ENCODE measurements at regions not wholly inside any gene's neighbourhood (a gene's known extent, or its start where the extent isn't known, plus 50 kb on each side); places are given as distances from the start of the nearest gene placed in this dataset.

DNA sequence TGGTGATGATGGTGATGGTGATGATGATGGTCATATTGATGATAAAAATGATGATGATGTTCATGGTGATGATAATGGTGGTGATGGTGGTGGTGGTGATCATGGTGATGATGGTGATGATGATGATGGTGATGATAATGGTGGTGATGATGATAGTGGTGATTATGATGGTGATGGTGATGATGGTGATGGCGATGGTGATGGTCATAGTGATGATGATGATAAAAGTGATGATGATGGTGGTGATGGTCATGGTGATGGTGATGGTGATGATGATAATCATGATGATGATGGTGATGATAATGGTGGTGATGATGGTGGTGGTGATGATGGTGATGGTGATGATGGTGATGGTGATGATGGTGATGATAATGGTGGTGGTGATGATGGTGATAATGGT lies 478.7 kb downstream of the TYW1 start:
- no peaks in the 10 kb centered on the region for H3K9me3 ChIP-seq (ENCODE audit: insufficient read depth, low read length, severe bottlenecking)
- no peaks in the 10 kb centered on the region for H3K4me1 ChIP-seq (ENCODE audit: insufficient read depth, low read length)
- DNase-seq (no peak), ATAC-seq (ENCODE audit: insufficient read depth, low read depth) (no peak)
- H3K79me2 ChIP-seq (ENCODE audit: insufficient read depth, low read length): no peaks in the 10 kb centered on the region
- no peak overlapping the region for H3K4me2 ChIP-seq (ENCODE audit: insufficient read depth, low read length)
- no peak for TF ChIP-seq EZH2 (IDR thresholded peaks at IDR 0.05; ENCODE audit: borderline replicate concordance, low read depth, low read length, severe bottlenecking)
- TF ChIP-seq CTCF (IDR thresholded peaks at IDR 0.05; ENCODE audit: borderline replicate concordance, extremely low read depth, low read length, poor library complexity, severe bottlenecking): no peak
- no peak overlapping the region for H2AFZ ChIP-seq (ENCODE audit: low read depth, low read length)
- H3K9ac ChIP-seq (ENCODE audit: low read depth, low read length): no peak overlapping the region
- H3K36me3 ChIP-seq (ENCODE audit: insufficient read depth, low read length): no peaks in the 10 kb centered on the region
- H3K4me3 ChIP-seq (ENCODE audit: low read depth in 1 of 2, low read length in 2 of 2): no peak overlapping the region
- H3K27ac ChIP-seq (ENCODE audit: low read length): no peak overlapping the region
- H3K27me3 ChIP-seq (ENCODE audit: insufficient read depth, low read length, poor library complexity): no peaks in the 10 kb centered on the region
- no peaks in the 10 kb centered on the region for H4K20me1 ChIP-seq (ENCODE audit: insufficient read depth, low read length)

GRCh38 chr7:67478066-67478465 lies 481.4 kb downstream of the TYW1 start:
- no peak for TF ChIP-seq EZH2 (IDR thresholded peaks at IDR 0.05; ENCODE audit: borderline replicate concordance, low read depth, low read length, severe bottlenecking)
- TF ChIP-seq CTCF (IDR thresholded peaks at IDR 0.05; ENCODE audit: borderline replicate concordance, extremely low read depth, low read length, poor library complexity, severe bottlenecking): no peak
- Histone ChIP-seq H3K27ac (ENCODE audit: low read length) (no peak overlapping the region), H3K9ac (ENCODE audit: low read depth, low read length) (no peak overlapping the region), H3K9me3 (ENCODE audit: insufficient read depth, low read length, severe bottlenecking) (no peaks in the 10 kb centered on the region), H3K27me3 (ENCODE audit: insufficient read depth, low read length, poor library complexity) (no peaks in the 10 kb centered on the region), H4K20me1 (ENCODE audit: insufficient read depth, low read length) (no peaks in the 10 kb centered on the region), H3K4me2 (ENCODE audit: insufficient read depth, low read length) (no peak overlapping the region), H3K36me3 (ENCODE audit: insufficient read depth, low read length) (no peaks in the 10 kb centered on the region), H3K4me3 (ENCODE audit: low read depth in 1 of 2, low read length in 2 of 2) (no peak overlapping the region), H2AFZ (ENCODE audit: low read depth, low read length) (no peak overlapping the region), H3K4me1 (ENCODE audit: insufficient read depth, low read length) (no peaks in the 10 kb centered on the region), H3K79me2 (ENCODE audit: insufficient read depth, low read length) (no peaks in the 10 kb centered on the region)
- DNase-seq (no peak), ATAC-seq (ENCODE audit: insufficient read depth, low read depth) (no peak)

- peak; percentile 58 for DNase-seq
- no peaks in the 10 kb centered on the region for H3K79me2 ChIP-seq (ENCODE audit: insufficient read depth, low read length)
- no peaks in the 10 kb centered on the region for H3K4me1 ChIP-seq (ENCODE audit: insufficient read depth, low read length)
- no peaks in the 10 kb centered on the region for H3K36me3 ChIP-seq (ENCODE audit: insufficient read depth, low read length)
- ATAC-seq (ENCODE audit: insufficient read depth, low read depth): peak; percentile 49; the same call in 2 of the 3 replicates
- H2AFZ ChIP-seq (ENCODE audit: low read depth, low read length): no peak overlapping the region; the same call in 1 of the 2 replicates
- H3K27ac ChIP-seq (ENCODE audit: low read length): no peak overlapping the region
- H3K27me3 ChIP-seq (ENCODE audit: insufficient read depth, low read length, poor library complexity): no peaks in the 10 kb centered on the region
- H3K4me2 ChIP-seq (ENCODE audit: insufficient read depth, low read length): no peak overlapping the region
- H3K9me3 ChIP-seq (ENCODE audit: insufficient read depth, low read length, severe bottlenecking): no peaks in the 10 kb centered on the region
- H3K9ac ChIP-seq (ENCODE audit: low read depth, low read length): no peak overlapping the region
- no peaks in the 10 kb centered on the region for H4K20me1 ChIP-seq (ENCODE audit: insufficient read depth, low read length)
- TF ChIP-seq EZH2 (IDR thresholded peaks at IDR 0.05; ENCODE audit: borderline replicate concordance, low read depth, low read length, severe bottlenecking) (no peak), CTCF (IDR thresholded peaks at IDR 0.05; ENCODE audit: borderline replicate concordance, extremely low read depth, low read length, poor library complexity, severe bottlenecking) (peak; percentile 83)
- no peak overlapping the region for H3K4me3 ChIP-seq (ENCODE audit: low read depth in 1 of 2, low read length in 2 of 2)
Observed at GRCh38 chr7:67484244-67484751, 487.7 kb downstream of the TYW1 start.

DNA sequence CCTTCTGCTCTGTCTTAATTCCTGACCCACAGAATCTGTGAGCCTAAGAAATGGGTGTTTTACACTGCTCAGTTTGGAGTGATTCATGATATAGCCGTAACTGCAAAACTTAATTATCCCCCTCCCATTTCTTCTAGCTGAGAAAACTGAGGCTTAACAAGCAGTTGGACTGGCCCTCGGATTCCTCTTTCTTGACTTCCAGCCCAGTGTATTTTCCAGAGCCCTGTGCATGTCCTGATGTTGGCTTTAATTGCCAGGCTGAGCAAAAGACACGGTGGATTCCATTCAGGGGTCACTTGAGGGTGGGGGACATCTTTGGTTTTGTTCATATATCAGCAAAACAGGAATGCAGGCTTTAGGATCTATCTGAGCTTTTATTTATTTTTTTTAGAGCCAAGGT lies 489.8 kb downstream of the TYW1 start:
- TF ChIP-seq EZH2 (IDR thresholded peaks at IDR 0.05; ENCODE audit: borderline replicate concordance, low read depth, low read length, severe bottlenecking) (no peak), CTCF (IDR thresholded peaks at IDR 0.05; ENCODE audit: borderline replicate concordance, extremely low read depth, low read length, poor library complexity, severe bottlenecking) (no peak)
- H3K4me3 ChIP-seq (ENCODE audit: low read depth in 1 of 2, low read length in 2 of 2): no peak overlapping the region
- H3K4me2 ChIP-seq (ENCODE audit: insufficient read depth, low read length): no peak overlapping the region
- H3K9ac ChIP-seq (ENCODE audit: low read depth, low read length): no peak overlapping the region
- no peak overlapping the region for H2AFZ ChIP-seq (ENCODE audit: low read depth, low read length)
- no peak overlapping the region for H3K27ac ChIP-seq (ENCODE audit: low read length)
- no peak for ATAC-seq (ENCODE audit: insufficient read depth, low read depth)
- no peak for DNase-seq
- no peaks in the 10 kb centered on the region for H4K20me1 ChIP-seq (ENCODE audit: insufficient read depth, low read length)
- H3K4me1 ChIP-seq (ENCODE audit: insufficient read depth, low read length): no peaks in the 10 kb centered on the region
- H3K27me3 ChIP-seq (ENCODE audit: insufficient read depth, low read length, poor library complexity): no peaks in the 10 kb centered on the region
- no peaks in the 10 kb centered on the region for H3K36me3 ChIP-seq (ENCODE audit: insufficient read depth, low read length)
- H3K79me2 ChIP-seq (ENCODE audit: insufficient read depth, low read length): no peaks in the 10 kb centered on the region
- no peaks in the 10 kb centered on the region for H3K9me3 ChIP-seq (ENCODE audit: insufficient read depth, low read length, severe bottlenecking)

Measured in DND-41 (cell line).